A549 (cell line): ENCODE measurements at regions not wholly inside any gene's neighbourhood (a gene's known extent, or its start where the extent isn't known, plus 50 kb on each side); places are given as distances from the start of the nearest gene placed in this dataset.

ENCODE experiments used
- ATAC-seq, 2 experiments: fragments of 200-7000 bp in 1 of 2; fragments of >200 bp in 1 of 2; cut with Nextera tagmentation in 1 of 2; cut with Tn5 transposase in 1 of 2; 3 replicates each; pipeline versions ENCODE4 v1.8.0 to v1.9.1; 2018 to 2020; ENCODE audit warnings: mild to moderate bottlenecking in 1 of 2, moderate library complexity in 1 of 2
- CTCF ChIA-PET: fragments of 300-600 bp; sonication (Branson Sonifier 250); formaldehyde crosslinking; extraction: SDS; loops from one replicate; lab custom pipeline; 2021; ENCODE audit warnings: antibody characterized with exemption, inconsistent platforms; lab: Yijun Ruan, JAX
- POLR2A ChIA-PET: fragments of 350-600 bp; formaldehyde crosslinking; extraction: SDS; loops from one replicate; lab custom pipeline; 2021; ENCODE audit warnings: antibody characterized with exemption, inconsistent platforms; lab: Yijun Ruan, JAX
- DNase-seq, 2 experiments: peaks; one replicate each; pipeline versions ENCODE4 v3.0.0 to v3.0.0-alpha.2; 2011 to 2016; ENCODE audit warnings: low read depth in 1 of 2, low spot score in 1 of 2
- FAIRE-seq: peaks from 2 replicates; lab custom pipeline; 2011; peaks lifted over from hg19 to GRCh38; lab: Jason Lieb, UNC
- H3K27ac ChIP-seq, 2 experiments: fragments of >200 bp; sonication (Bioruptor Twin); formaldehyde crosslinking; 3 replicates each; pipeline ENCODE4 v1.5.1; 2016 to 2017
- H3K4me1 ChIP-seq: fragments of >200 bp; sonication (Bioruptor Twin); formaldehyde crosslinking; 3 replicates; pipeline ENCODE4 v1.6.1; 2016
- H3K4me2 ChIP-seq: fragments of >200 bp; sonication (Bioruptor Twin); formaldehyde crosslinking; 3 replicates; pipeline ENCODE4 v1.6.1; 2016
- H3K4me3 ChIP-seq: fragments of >200 bp; sonication (Bioruptor Twin); formaldehyde crosslinking; 3 replicates; pipeline ENCODE4 v1.5.1; 2016
- H3K9me3 ChIP-seq: fragments of >200 bp; sonication (Bioruptor Twin); formaldehyde crosslinking; 3 replicates; pipeline ENCODE4 v1.6.1; 2016
- ATOH8 ChIP-seq: fragments of 250-450 bp; sonication (Bioruptor Pico); IDR thresholded peaks from 2 replicates; pipeline ENCODE4 v1.5.0; 2020; ENCODE audit warnings: low read depth, mild to moderate bottlenecking, moderate library complexity
- CEBPB ChIP-seq, 2 experiments: fragments of >200 bp in 1 of 2; sonication (Bioruptor Twin) in 1 of 2; formaldehyde crosslinking in 1 of 2; IDR thresholded peaks; 2 replicates each; pipeline ENCODE4 v1.6.1; 2012 to 2016
- EHMT2 ChIP-seq: fragments of 200-600 bp; sonication (generic); IDR thresholded peaks from 2 replicates; pipeline ENCODE4 v1.6.1; 2016; ENCODE audit warnings: antibody characterized with exemption, low read depth, mild to moderate bottlenecking, moderate library complexity
- ELK1 ChIP-seq: fragments of 150-350 bp; IDR thresholded peaks from 2 replicates; pipeline ENCODE4 v1.6.1; 2014; ENCODE audit warnings: low read depth, mild to moderate bottlenecking, low read length
- ESRRA ChIP-seq: fragments of 150-350 bp; IDR thresholded peaks from 2 replicates; pipeline ENCODE4 v1.6.1; 2014; ENCODE audit warnings: mild to moderate bottlenecking, low read length, borderline replicate concordance
- HDAC2 ChIP-seq: fragments of 200-600 bp; sonication (generic); IDR thresholded peaks from 2 replicates; pipeline ENCODE4 v1.6.1; 2016
- HMGXB4 ChIP-seq: fragments of 250-450 bp; sonication (Bioruptor Pico); IDR thresholded peaks from 2 replicates; pipeline ENCODE4 v1.5.0; 2021; ENCODE audit warnings: mild to moderate bottlenecking, moderate library complexity, borderline replicate concordance
- HOXA7 ChIP-seq: fragments of 250-450 bp; sonication (Bioruptor Pico); IDR thresholded peaks from 2 replicates; pipeline ENCODE4 v1.5.0; 2020; ENCODE audit warnings: mild to moderate bottlenecking, moderate library complexity
- KDM5A ChIP-seq: fragments of 200-600 bp; sonication (generic); IDR thresholded peaks from 2 replicates; pipeline ENCODE4 v1.6.1; 2016; ENCODE audit warnings: antibody characterized with exemption, mild to moderate bottlenecking
- MAX ChIP-seq: IDR thresholded peaks from 2 replicates; pipeline ENCODE4 v1.6.1; 2012
- NPAS2 ChIP-seq: fragments of 250-450 bp; sonication (Bioruptor Pico); IDR thresholded peaks from 2 replicates; pipeline ENCODE4 v1.8.0; 2022; ENCODE audit warnings: mild to moderate bottlenecking, moderate library complexity, borderline replicate concordance
- POLR2AphosphoS2 ChIP-seq: conservative IDR thresholded peaks from 2 replicates; pipeline ENCODE4 v1.6.1; 2012; ENCODE audit warnings: low read length, improper control_type of control experiment, inconsistent platforms
- TP53 ChIP-seq: fragments of 250-450 bp; sonication (Bioruptor Pico); IDR thresholded peaks from 2 replicates; pipeline ENCODE4 v1.5.0; 2021; ENCODE audit warnings: mild to moderate bottlenecking, moderate library complexity
- ZNF302 ChIP-seq: fragments of 250-450 bp; sonication (Bioruptor Pico); IDR thresholded peaks from 2 replicates; pipeline ENCODE4 v1.9.0; 2021; ENCODE audit warnings: inconsistent platforms, mild to moderate bottlenecking, moderate library complexity
- WGBS: methylation state at CpG from one replicate; pipeline ENCODE4 v1.1.6; 2017; ENCODE audit errors: missing lambda C conversion rate; 5-methylcytosine and 5-hydroxymethylcytosine counted together

GRCh38 chr11:119996556-119996955, 141.4 kb downstream of the TRIM29 start:
- FAIRE-seq (no peak), ATAC-seq (no peak), DNase-seq (no peak)
- CTCF ChIA-PET: no interaction called here
- POLR2A ChIA-PET: no interaction called here
- no peak for TF ChIP-seq ESRRA
- Histone ChIP-seq H3K4me2 (no peak overlapping the region), H3K9me3 (no peaks in the 10 kb centered on the region), H3K4me3 (no peak overlapping the region), H3K27ac (no peak overlapping the region), H3K4me1 (no peaks in the 10 kb centered on the region)
- WGBS: 32% methylated on average over 3 of the region's 5 CpGs

- no peak for TF ChIP-seq HDAC2
- TF ChIP-seq CEBPB (IDR thresholded peaks at IDR 0.05): no peak
- no peak for TF ChIP-seq ZNF302 (CRISPR knock-in tag)
- no peak for TF ChIP-seq KDM5A
- TF ChIP-seq POLR2AphosphoS2: no peak
- TF ChIP-seq ELK1: no peak
- no peak for TF ChIP-seq HOXA7 (CRISPR knock-in tag)
- ATAC-seq: no peak
- ChIA-PET POLR2A (no interaction called here), CTCF (no interaction called here)
- Histone ChIP-seq H3K4me2 (no peak overlapping the region), H3K4me1 (no peaks in the 10 kb centered on the region), H3K27ac (no peak overlapping the region), H3K9me3 (no peaks in the 10 kb centered on the region), H3K4me3 (no peak overlapping the region)
- DNase-seq: no peak
- FAIRE-seq: no peak
- WGBS: 6% methylated on average over 6 of the region's 6 CpGs
These were observed 142.0 kb downstream of the TRIM29 start for GRCh38 chr11:119995730-119996491.

GRCh38 chr11:119993722-119994121, 144.2 kb downstream of the TRIM29 start:
- ATAC-seq: no peak
- ChIA-PET CTCF (interaction anchor here (1.1 kb wide), 1 partner anchor 29 kb away, joined by 3 read pairs; no protein-coding TSS in a partner anchor), POLR2A (no interaction called here)
- TF ChIP-seq POLR2AphosphoS2 (no peak), MAX (no peak), ATOH8 (CRISPR knock-in tag) (no peak), EHMT2 (no peak), TP53 (CRISPR knock-in tag) (no peak), NPAS2 (CRISPR knock-in tag) (no peak), HMGXB4 (CRISPR knock-in tag) (no peak)
- Histone ChIP-seq H3K4me3 (no peak overlapping the region), H3K4me2 (no peak overlapping the region), H3K4me1 (no peaks in the 10 kb centered on the region), H3K9me3 (no peaks in the 10 kb centered on the region), H3K27ac (no peak overlapping the region)
- FAIRE-seq: no peak
- no peak for DNase-seq
- WGBS: 0% methylated on average over 3 of the region's 4 CpGs
